OCI-LY3 (cell line): ENCODE measurements at regions not wholly inside any gene's neighbourhood (a gene's known extent, or its start where the extent isn't known, plus 50 kb on each side); places are given as distances from the start of the nearest gene placed in this dataset.

Experiments
- H2AFZ ChIP-seq: fragments of 200-600, 300-600 bp; shearing (Covaris generic); 2 replicates; pipeline ENCODE4 v1.6.0; 2014; ENCODE audit warnings: antibody characterized with exemption, low read depth, low read length
- H3K27ac ChIP-seq: fragments of 200-600, 300-600 bp; sonication (generic); 2 replicates; pipeline ENCODE4 v1.5.1; 2014; ENCODE audit warnings: mild to moderate bottlenecking, low read length, moderate library complexity, mixed read lengths
- H3K27me3 ChIP-seq: fragments of 200-600, 300-600 bp; sonication (generic); 2 replicates; pipeline ENCODE4 v1.6.1; 2014; ENCODE audit warnings: low read depth, low read length, mixed read lengths
- H3K36me3 ChIP-seq: fragments of 200-600, 300-600 bp; sonication (generic); replicated peaks from 2 replicates; pipeline ENCODE3; 2014; ENCODE audit warnings: low read depth, low read length, mixed read lengths
- H3K4me1 ChIP-seq: fragments of 300-600, 200-600 bp; sonication (generic); 2 replicates; pipeline ENCODE4 v1.6.1; 2014; ENCODE audit warnings: low read length, mixed read lengths
- H3K4me2 ChIP-seq: fragments of 200-600, 300-600 bp; sonication (generic); 2 replicates; pipeline ENCODE4 v1.6.1; 2014; ENCODE audit warnings: low read length, mixed read lengths
- H3K4me3 ChIP-seq: fragments of 300-600, 200-600 bp; sonication (generic); 2 replicates; pipeline ENCODE4 v1.5.1; 2014; ENCODE audit warnings: antibody characterized with exemption, mild to moderate bottlenecking, low read length, moderate library complexity
- H3K79me2 ChIP-seq: fragments of 300-600, 200-600 bp; shearing (Covaris generic); 2 replicates; pipeline ENCODE4 v1.6.1; 2014; ENCODE audit warnings: mild to moderate bottlenecking, low read length, mixed read lengths
- H3K9ac ChIP-seq: fragments of 300-600, 200-600 bp; shearing (Covaris generic); 2 replicates; pipeline ENCODE4 v1.6.0; 2014; ENCODE audit warnings: mild to moderate bottlenecking, low read length, moderate library complexity
- H3K9me3 ChIP-seq: fragments of 200-600, 300-600 bp; shearing (Covaris generic); 2 replicates; pipeline ENCODE4 v1.6.1; 2014; ENCODE audit warnings: low read length, mixed read lengths; ENCODE audit not compliant: insufficient read depth
- H4K20me1 ChIP-seq: fragments of 200-600, 300-600 bp; sonication (generic); 2 replicates; pipeline ENCODE4 v1.6.1; 2016; ENCODE audit warnings: low read length, mixed read lengths; ENCODE audit not compliant: insufficient read depth
- CTCF ChIP-seq: fragments of 200-600, 300-600 bp; sonication (generic); IDR thresholded peaks from 2 replicates; pipeline ENCODE4 v1.5.1; 2014; ENCODE audit warnings: antibody characterized with exemption, low read length, low read depth
- EZH2phosphoT487 ChIP-seq: fragments of 200-600 bp; shearing (Covaris generic); IDR thresholded peaks from 2 replicates; pipeline ENCODE4 v1.6.1; 2018; ENCODE audit warnings: antibody characterized with exemption, mixed run types, low read depth

DNA sequence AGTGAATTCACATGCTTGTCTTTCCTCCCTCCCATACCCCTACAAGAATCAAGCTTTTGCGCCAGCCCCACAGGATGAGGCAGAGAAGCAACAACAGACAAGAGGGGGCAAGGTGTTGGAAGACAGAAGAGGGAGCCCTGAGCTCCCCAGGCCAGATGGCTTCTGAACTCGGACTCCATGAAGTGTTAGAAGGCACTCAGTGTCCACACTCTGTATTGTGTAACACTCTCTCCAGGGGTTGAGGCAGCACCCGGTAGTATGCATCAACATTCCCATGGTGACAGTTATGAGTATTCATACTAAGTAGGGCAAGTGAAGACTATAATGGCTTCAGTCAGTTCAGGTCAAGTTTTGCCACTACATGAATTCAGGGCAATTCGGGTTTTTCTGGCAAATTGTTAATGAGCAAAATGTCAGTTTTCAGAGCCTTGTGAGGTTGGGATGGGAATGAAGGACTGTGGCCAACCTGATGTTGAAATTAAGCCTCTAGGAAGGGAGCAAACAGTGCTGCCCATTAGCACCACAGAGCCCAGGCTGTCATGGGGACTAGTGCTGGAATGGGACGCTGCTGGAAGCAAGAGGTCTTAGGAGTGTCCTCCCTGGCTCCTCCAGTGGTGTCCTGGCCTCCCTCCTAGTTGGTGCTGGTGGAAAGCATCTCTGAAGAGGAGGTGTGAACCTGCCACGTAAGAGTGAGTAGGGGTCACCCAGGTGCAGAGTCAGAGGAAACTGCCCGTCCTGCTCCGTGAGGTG, 79.4 kb downstream of the KLF15 start:
- Histone ChIP-seq H3K4me3 (no peak overlapping the region), H3K4me1 (no peaks in the 10 kb centered on the region), H3K27ac (no peak overlapping the region), H3K36me3 (no peaks in the 10 kb centered on the region), H4K20me1 (no peaks in the 10 kb centered on the region), H3K9ac (no peak overlapping the region), H3K79me2 (no peaks in the 10 kb centered on the region), H3K4me2 (no peak overlapping the region), H3K9me3 (no peaks in the 10 kb centered on the region), H3K27me3 (peaks cover 7% of the 10 kb centered on the region; the same call in 1 of the 2 replicates), H2AFZ (no peak overlapping the region)
- TF ChIP-seq CTCF (no peak), EZH2phosphoT487 (no peak)

GRCh38 chr3:126275620-126275904, 81.6 kb downstream of the KLF15 start:
- H3K36me3 ChIP-seq = no peaks in the 10 kb centered on the region
- no peak overlapping the region for H3K27ac ChIP-seq
- H3K4me1 ChIP-seq = no peaks in the 10 kb centered on the region
- TF ChIP-seq CTCF (no peak), EZH2phosphoT487 (no peak)
- H3K9ac ChIP-seq = no peak overlapping the region
- H3K9me3 ChIP-seq = no peaks in the 10 kb centered on the region
- H3K79me2 ChIP-seq = no peaks in the 10 kb centered on the region
- no peak overlapping the region for H3K4me3 ChIP-seq
- 0 out of 2 replicates have a peak, but pooled peaks cover 7% of the 10 kb centered on the region for H3K27me3 ChIP-seq
- H2AFZ ChIP-seq = no peak overlapping the region
- no peaks in the 10 kb centered on the region for H4K20me1 ChIP-seq
- H3K4me2 ChIP-seq = no peak overlapping the region

DNA sequence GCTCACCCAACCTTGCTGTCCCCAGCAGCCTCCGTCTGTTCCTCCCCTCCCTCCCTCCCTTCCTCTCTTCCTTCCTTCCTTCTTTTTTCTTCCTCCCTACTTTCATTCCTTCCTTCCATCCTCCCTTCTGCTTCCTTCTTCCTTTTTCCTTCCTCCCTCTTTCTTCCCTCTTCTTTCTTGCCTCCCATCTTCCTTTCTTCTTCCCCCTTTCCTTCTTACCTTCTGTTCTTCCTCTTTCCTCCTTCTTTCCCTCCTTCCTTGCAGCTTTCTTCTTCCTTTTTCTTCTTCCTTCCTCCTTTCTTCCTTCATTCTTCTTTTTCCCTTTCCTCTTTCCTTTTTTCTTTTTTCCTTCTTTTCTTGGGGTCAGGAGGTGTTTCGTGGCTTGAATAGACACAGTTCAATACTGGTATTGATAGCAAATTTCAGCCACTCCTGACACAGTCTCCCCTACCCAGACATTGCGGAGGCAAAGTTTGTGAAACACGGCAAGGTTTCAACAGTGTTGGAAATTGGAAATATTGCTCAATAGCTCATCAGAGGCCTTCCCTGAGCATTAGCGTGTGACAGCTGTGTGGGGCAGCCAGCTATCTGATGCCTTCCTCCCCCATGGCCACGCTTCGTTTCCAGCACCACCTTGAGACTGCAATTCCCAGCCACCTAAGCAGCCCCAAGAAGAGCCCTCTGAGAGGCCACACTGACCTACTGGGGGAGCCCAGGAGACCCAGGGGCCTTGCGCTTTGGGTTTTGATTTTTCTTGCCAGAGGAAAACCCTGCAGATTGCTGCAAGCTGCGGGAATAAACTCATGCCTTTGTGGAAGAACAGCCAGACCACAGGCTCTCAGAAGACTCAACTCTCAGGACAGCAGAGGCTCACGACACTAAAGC, 82.2 kb downstream of the KLF15 start:
- Histone ChIP-seq H3K4me2 (no peak overlapping the region), H2AFZ (no peak overlapping the region), H3K79me2 (no peaks in the 10 kb centered on the region), H3K9ac (no peak overlapping the region), H3K9me3 (no peaks in the 10 kb centered on the region), H3K4me3 (no peak overlapping the region), H4K20me1 (no peaks in the 10 kb centered on the region), H3K27me3 (0 out of 2 replicates have a peak, but pooled peaks cover 7% of the 10 kb centered on the region), H3K36me3 (no peaks in the 10 kb centered on the region), H3K27ac (no peak overlapping the region), H3K4me1 (no peaks in the 10 kb centered on the region)
- TF ChIP-seq CTCF = no peak
- TF ChIP-seq EZH2phosphoT487 = no peak

DNA sequence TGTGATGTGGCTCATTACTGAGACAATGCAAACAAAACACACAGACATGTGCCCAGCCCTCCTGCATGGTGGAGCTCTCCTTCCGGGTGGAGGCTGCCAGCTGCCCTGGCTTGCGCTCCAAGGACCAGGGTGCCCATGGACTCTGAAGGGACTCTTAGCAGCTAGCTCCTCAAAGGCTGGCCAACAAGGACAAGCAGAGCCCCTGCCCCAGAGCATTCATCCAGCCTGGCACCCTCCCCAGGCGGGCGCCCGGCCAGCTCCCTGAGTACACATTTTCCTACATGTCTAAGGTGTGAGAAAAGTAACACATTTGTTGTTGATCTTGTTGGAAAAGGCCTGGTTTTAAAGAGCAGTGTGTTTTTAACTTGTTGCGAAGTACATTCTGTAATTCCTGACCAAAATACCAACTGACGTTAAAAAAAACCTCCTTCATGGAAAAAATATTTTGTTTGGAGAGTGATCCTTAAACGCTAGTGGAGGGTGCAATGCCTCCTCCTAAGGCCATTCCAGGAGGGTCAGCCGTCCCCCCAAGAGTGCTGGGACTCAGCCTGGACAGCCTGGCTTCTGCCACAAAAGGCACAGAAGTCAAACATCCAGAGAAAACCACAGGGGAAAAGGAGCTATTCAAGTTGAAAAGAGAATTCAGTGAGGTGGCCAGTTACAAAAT, 86.9 kb downstream of the KLF15 start:
- no peak overlapping the region for H3K27ac ChIP-seq
- H3K4me2 ChIP-seq = no peak overlapping the region
- no peak overlapping the region for H2AFZ ChIP-seq

More for the DNA sequence above, 86.9 kb downstream of the KLF15 start:
- Histone ChIP-seq H4K20me1 (no peaks in the 10 kb centered on the region), H3K4me3 (no peak overlapping the region), H3K9me3 (no peaks in the 10 kb centered on the region), H3K9ac (no peak overlapping the region), H3K79me2 (no peaks in the 10 kb centered on the region), H3K4me1 (no peaks in the 10 kb centered on the region), H3K36me3 (no peaks in the 10 kb centered on the region), H3K27me3 (0 out of 2 replicates have a peak, but pooled peaks cover 7% of the 10 kb centered on the region)
- TF ChIP-seq CTCF = no peak
